ENCODE measurements at regions not wholly inside any gene's neighbourhood (a gene's known extent, or its start where the extent isn't known, plus 50 kb on each side); places are given as distances from the start of the nearest gene placed in this dataset.

DNA sequence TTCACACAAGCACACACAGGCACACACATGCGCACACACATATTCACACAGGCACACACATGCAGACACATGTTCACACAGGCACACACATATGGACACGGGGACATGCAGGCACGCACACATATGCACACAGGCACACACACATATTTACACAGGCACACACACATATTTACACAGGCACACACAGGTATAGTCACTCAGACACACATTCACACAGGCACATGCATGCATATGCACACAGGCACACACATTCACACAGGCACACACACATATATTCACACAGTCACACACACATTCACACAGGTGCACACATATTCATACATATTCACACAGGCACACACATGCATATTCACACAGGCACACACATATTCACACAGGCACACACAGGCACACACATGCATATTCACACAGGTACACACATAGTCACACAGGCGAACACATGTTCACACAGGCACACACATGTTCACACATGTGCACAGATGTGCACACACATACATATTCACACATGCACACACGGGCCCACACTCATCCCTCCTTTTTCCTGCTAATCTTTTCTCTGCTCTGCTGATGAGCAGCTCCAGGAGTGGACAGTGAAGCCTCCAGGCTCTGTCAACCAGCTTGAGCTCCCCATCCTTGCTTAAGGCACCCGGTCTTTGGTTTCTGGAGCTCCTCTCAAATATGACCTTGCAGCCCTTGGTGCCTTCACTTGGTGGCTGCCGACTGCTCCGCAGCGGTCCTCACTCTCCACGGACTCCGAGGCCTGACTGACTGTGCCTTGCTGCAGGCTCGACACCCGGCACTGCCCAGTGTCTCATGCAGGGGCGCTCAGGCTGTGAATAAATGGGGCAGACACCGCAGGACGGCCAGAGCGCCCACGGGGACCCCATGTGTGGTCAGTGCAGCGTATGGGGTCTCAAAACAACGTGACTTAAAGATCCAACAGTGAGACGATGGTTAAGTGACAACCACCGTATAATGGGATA is 581.2 kb upstream of the MGMT start:
- FAIRE-seq: no peak

DNA sequence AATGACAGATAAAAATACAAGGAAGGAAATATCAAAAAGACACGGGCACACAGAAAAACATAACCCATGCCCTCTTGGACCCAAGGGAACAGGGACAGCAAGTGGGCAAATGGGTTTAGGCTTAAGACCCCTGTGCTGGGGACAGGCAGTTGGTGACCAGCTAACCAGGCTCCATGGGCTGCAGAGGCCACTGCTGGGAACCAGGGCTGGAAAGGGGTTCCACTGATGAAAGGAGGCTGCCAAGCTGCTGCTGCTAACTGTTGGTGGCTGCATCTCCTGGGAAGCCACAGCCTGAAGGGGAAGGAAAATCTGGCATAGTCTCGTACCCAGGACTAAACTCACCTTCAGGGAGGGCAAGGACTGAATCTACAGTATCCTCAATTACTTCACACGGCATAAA is 579.2 kb upstream of the MGMT start:
- no peak for FAIRE-seq

DNA sequence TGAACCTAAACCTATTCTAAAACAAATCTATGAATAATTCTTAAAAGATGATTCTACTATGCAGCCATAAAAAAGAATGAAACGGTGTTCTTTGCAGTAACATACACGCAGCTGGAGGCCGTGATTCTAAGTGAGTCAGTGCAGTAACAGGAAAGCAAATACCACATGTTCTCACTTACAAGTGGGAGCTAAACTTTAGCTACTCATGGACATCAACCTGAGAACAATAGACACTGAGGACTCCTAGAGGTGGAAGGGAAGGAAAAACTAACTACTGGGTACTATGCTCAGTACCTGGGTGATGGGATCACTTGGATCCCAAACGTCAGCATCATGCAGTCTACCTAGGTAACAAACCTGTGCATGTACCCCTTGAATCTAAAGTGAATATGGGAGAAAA is 575.0 kb upstream of the MGMT start:
- no peak for FAIRE-seq

DNA sequence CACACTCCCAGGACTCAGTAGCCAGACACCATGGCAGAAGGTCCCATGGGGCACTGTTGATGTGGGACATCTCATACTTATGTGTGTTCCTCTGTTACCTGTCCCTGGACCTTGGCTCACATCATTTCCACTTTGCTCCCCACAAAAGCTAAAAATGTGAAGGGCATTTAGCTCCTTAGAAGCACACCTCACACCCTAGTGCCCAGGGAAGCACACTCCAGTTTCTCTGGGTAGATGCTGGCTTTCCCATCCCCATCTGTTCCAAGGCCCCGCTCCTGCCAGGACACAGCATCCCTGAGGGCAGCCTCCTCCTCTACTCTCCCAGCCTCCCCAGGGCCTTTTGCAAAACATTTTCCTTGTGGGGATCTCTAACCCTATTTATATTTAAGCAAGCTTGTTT is 572.4 kb upstream of the MGMT start:
- FAIRE-seq: no peak

DNA sequence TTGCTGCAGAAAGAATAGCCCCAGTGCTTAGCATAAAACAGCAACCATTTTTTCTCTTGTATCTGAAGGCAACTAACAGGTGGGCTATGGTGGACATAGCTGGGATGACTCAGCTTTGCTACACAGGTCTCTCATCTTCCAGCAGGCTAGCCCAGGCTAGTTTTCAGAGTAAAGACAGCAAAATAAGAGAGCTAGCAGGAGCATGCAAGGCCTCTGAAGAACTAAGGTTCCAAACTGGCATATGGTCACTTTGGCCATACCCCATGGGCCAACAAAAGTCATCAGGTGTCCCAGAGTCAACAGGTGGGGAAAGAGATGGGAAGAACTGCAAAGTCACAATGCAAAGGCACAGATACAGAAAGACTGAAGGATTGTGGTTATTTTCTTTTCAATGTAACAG is 571.6 kb upstream of the MGMT start:
- FAIRE-seq: no peak

DNA sequence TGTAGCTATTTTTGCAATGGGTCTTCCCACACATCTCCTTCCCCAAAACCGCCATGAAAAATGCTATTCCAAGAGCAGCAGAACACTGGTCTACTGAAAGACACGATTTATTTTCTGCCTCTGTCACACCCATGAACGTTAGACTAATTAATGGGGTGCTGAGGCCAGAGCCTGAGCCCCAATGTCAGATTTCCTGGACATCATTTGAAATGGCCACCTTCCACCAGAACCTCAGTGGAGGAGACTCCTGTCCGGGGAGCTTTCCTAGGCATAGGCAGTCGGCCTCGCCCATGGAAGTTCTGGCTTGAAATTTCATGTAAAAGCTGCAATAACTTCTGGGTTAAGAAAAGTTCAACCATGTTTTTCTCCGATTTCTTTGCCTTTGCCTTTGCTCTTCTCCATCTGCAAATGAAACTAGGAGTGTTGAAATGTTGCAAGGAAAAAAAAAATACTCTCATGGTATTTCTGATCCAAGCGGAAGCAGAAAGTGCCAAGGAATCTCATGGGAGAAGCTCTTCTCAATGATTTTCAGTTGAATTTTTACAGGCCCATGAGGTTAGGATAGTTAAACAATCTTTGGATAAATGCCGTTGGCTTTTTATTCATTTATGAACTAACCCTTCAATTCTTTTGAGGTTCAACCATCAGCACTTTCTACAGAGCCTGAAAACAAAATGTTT is 570.8 kb upstream of the MGMT start:
- FAIRE-seq: no peak

DNA sequence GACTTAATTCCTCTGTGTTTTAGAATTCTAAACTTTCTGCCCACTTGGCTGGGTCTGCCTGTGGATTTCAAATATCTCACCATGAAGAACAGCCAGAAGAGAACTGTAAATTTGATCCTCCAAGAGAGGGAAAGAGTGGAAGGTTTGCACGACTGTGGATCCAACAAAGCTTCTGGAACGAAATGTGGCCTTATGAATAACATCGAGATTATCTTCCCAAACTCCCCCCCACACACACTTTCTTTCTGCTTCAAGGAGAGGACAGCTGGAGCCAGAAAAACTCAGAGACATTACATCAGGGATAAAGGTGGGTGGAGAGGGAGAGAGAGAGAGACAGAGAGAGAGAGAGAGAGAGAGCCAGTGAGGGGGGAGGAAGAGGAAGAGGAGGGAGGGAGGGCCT is 570.1 kb upstream of the MGMT start:
- no peak for FAIRE-seq

DNA sequence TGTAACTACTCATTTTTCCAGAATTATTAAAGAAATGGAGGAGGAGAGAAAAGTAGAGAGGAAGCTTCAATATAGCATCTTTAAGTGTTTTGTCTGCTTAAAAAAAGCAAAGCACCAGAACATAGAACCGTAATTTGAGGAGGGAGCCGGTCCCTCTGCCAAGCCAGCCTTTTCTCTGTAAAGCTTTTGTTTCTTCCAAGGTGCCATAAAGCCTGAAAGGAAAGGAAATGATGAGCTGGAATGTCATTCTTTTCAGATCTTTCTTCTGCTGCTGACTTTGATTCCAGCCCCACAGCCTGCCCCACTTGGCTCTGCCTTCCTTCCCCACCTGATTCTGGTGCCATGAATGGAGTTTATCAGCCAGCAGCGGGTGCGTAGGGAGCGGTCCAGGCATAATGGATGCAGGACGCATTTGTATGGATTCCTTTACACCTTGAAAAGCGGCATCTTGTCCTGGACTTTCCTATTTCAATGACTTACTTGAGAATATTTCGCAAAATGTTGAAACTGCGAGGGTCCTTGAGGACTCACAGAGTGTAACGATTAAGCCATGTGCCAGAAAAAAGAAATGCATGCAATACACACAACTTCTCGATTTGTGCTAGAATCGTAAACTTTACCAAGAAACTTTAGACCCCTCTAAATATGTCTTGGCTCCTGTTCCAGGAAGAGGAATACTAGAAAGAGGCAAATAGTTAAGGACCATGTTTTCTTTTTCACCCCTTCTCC is 569.5 kb upstream of the MGMT start:
- FAIRE-seq: no peak

DNA sequence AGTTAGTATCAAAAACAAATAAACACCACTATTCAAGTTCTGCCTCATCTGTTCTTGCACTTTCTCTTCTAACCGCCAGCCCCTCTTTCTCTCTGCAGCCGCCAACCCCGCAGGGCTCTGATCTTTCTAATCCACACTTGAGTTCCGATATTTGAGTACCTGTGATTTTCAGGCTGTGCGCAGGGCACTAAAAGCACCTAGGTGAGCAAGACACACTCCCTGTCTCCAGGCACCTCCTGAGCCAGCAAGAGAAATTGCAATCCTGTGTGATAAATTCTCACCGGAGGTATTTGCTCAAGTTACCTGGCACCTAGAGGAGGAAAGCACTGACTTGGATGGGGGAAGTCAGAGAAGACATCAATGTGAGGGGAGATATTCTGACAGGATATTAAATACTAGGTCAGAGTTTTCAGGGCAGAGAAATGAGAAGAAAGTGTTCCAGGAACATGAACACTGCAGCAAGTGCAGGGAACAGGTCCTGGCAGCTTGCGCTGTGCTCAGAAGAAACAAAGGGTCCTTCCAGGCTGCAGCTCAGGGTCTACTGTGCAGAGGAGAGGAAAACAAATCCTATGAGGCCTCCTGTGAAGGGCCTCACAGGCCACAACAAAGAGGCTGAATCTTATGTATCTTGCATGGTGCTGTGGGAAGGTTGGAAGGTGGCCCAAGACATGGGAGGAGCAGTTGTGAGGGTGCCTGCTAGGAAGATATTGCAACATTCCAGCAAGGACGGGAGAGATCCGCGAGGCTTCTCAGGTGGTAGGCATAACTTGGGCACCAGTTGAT is 568.7 kb upstream of the MGMT start:
- no peak for FAIRE-seq

DNA sequence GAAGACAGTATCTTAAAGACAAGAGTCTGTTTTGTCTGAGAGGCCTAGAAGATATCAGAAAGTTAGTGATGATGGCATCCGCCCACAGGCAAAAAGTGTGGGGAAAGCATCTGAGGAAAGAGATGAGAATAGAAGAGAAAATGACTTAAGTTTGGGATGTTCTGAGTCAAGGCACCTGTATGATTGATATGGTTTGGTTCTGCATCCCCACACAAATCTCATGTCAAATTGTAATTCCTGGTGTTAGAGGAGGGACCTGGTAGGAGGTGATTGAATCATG is 568.2 kb upstream of the MGMT start:
- no peak for FAIRE-seq

DNA sequence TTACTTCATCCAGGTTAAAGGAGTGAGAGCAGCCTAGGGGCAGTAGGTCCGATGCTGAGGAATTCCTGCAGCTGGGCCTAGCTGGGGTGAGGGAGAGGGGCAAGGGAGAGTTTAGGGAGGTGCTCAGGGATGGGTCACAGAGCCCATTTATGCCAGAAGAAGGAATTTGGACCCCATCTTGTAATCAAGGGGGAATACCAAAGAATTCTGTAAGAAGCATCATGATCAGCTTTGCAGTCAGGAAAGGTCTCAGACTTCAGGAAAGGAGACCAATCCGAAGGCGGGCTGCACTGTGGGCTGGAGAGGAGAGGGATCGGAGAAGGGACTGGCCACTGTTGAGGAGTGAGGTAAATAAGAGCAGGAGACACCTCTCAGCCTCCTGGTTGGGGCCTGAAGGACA is 566.6 kb upstream of the MGMT start:
- no peak for FAIRE-seq

DNA sequence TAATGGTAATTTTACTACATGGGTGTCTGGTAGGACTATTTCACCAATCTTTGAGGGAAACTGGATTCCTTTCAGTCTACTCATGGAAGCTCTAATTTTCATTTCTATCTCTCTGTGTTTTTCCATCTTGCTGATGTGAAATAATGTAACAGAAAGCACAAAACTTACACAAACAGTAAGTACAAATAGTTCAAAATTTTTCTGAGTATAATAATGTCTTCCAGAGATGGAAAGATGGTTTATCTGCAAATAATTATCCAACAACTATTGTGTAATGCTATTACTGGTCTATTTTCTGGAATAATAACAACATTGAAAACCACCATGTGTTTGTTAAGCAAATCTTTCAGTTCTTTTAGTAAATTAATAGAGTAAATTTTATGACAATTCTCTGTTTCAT is 565.8 kb upstream of the MGMT start:
- FAIRE-seq: no peak

DNA sequence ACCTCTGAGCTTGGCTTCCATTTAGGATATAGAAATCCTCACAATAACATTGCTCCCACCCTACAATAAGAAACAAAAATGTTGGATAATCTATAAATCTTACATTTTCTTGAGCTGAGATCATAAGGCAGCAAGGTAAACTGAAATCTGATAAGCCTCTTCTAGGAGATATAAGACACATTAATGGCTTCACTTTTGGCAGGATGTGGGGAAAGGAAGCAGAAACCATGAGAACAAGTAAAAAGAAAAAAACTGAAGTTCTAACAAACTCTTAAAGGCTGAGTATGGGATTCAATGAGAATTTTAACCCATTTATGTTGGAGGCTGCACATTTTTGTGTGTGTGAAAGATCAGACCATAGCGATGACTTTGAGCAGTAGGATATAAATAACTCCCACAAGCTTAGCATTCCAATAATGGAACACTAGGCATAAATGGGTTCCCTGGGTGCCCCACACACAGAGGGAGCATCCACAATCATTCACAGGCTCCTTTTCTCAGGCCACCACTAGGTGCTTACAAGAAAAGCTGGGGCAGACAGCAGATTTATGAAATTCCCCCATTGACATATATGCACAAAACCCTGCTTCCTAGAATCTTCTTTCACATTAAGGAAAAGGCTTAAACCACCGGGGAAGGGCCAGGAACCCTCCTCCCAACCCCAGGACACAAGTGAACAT is 564.9 kb upstream of the MGMT start:
- no peak for FAIRE-seq

DNA sequence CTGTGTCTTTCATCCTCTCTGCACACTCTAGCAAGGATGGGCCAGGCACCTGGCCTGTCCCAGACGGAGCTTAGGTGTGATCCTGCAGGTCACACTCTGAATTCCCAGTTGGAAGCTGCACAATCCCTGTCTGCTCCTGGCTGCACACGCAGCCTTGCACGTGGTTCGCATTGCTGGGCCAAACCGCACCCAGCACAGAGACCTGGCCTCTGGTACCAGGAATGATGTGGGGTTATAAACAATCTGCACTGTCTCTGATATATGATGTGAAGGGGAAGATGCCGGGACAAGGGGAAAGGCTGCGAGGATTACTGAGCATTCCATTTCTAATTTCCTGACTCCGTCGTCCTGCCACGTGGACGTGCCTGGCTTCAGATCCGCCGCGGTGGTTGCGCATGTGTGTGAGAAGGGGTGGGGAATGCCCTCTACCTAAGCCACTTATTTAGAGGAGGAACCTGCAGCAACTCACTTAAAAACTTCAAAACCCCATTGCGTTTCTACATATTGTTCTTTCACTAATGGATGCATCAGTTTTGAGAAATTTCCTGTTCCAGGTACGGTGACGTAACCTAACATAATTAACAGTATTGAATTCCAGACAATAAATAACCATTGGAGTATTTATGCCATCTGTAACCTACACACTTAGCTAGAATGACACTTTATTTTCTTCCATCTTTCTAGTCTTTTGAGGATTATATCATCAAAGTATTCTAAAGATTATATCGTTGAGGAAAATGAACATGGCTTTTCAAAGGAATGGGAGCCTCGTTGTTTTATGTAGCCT is 559.7 kb upstream of the MGMT start:
- FAIRE-seq: no peak

DNA sequence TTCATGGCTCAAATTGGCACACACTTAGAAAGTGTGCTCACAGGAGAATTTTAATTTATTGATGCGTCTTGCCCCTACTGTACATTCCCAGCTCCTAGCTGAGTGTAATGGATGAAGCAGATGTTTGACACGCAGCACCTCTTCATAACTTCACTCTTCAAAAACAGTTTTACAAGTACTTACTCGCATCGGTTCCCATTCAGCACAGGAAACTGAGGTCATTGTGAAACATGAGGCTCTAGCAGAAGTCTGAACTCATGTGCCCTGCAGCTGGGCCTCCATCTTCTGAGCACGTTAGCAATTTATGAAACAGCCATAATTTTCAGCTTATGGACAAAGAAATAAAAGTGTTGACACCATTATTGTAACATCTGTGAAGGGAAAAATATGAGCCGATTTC is 558.9 kb upstream of the MGMT start:
- FAIRE-seq: no peak

DNA sequence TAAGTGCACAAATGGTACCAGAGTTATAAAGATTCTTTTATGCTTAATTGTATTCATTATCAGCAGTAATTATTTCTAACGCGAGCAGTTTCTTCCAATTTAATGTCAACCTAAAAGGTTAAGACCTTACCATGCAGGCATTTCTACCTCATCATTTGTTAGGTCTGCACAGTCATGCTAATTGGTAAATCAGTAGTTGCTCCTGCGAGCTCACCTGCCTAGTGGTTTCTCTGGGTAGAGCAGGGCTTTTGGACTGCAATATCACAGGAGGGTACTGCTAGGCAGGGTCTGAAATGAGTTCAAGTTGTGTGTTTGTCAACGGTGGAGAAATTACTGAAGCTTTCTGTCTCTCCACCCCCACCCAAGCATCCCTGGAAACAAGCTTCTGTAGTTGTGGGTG is 558.5 kb upstream of the MGMT start:
- FAIRE-seq: no peak

DNA sequence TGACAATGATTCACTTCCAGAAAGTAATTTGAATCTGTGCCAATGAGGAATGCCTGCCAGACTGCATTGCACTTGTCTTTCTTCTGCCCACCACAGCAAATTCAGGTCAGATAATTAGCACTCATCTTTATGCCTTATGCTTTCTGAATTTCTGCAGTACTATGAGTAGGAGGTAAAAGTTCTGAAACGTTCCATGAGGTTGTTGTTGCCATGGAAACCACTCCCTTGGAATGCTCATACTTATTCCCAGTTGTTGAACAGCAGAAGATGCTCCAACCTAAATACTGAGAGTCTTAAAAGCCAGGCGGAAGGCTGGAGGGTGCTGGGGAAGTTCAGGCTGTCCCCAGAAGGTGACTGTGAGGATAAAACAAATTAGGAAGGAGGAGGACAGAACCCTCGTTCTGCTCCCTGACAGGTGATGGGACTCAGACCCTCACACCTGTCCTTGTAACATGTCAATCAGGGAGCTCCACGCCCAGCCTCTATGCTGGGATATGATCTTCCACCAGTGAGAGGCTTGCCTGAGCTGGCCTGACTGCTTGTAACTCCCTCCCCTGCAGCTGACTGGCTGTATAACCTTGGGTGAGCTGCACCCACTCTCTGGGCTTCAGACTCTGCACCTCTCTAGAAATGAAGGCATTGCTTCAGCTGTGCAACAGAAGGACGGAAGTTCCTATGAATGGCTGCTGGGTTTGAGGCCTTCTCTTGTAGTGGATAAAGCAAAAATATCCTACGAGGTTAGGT is 554.3 kb upstream of the MGMT start:
- no peak for FAIRE-seq

DNA sequence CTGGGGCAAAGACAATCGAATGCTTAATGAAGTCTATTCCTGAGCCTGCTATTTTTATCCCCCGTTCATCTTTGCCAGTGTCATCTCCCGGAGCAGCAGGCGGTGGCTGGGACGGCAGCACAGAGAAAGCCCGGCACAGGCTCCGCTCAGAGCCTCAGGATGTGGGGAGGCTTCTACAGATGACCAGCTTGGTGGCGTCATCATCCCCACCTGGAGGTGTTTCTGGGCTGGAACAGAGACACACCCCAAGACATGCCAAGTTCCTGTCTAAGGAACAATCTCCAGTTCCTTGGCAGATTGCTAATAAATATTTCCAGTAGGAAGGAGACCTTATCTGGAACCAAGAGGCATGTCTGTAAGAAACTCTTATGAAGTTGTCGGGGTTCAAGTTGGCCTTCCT is 552.4 kb upstream of the MGMT start:
- FAIRE-seq: no peak

DNA sequence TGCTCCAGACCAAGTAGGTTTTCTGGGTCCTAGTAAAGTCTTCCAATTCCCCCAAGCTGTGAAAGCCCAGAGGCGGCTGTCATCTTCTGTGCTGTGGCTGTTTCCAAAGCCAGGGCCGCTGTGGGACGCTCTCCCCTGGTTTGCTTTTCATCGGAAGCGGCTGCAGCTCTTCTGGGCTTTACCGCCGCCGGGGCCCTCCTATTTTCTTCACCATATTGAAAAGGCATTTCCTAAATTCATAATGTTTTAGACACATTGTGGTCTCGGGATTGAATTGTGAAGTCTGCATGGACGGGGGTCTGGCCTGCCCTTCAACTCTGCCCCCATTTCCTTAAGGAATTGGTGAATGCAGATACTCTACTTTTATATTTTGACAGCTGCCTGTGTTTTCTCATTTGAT is 551.4 kb upstream of the MGMT start:
- FAIRE-seq: no peak

DNA sequence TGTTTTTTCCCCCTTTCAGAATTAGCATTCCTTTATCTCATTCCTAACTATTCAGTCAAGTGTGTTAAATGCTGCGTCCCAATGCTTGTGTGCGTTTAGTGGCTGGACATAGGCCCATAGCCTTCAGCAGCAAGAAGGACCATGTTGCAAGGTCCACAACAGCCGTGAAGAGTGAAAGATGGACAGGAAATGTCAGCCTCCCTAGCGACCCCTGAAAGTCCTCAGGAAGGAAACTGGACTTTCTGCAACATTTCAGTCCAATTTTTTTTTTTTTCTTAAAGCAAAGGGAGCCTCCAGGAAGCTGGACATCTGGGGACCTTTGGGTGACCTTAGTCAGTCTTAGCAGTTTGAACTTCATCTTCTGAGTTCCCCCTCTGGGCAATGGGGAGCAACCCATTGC is 550.7 kb upstream of the MGMT start:
- no peak for FAIRE-seq
